Peyer's patch (tissue), 4 donors: ENCODE measurements at regions not wholly inside any gene's neighbourhood (a gene's known extent, or its start where the extent isn't known, plus 50 kb on each side); places are given as distances from the start of the nearest gene placed in this dataset.

Experiments
- DNase-seq, 3 donors: peaks; one replicate each; pipeline ENCODE4 v3.0.0-alpha.2; 2017 to 2019
- H3K27ac ChIP-seq, 4 donors: fragments of 200-600 bp; sonication (generic); one replicate each; pipeline ENCODE4 v1.5.1; 2016 to 2019
- H3K27me3 ChIP-seq, 2 donors: fragments of 200-600 bp; sonication (generic); one replicate each; pipeline ENCODE4 v1.5.1; 2019
- H3K36me3 ChIP-seq, 3 donors: fragments of 200-600 bp; sonication (generic); one replicate each; pipeline ENCODE4 v1.5.1; 2016 to 2019
- H3K4me1 ChIP-seq, 4 donors: fragments of 200-600 bp; sonication (generic); one replicate each; pipeline ENCODE4 v1.5.1; 2016 to 2019
- H3K4me3 ChIP-seq, 4 donors: fragments of 200-600 bp; sonication (generic); 1 replicate in 3 of 4; 2 replicates in 1 of 4; pipeline ENCODE4 v1.5.1; 2016 to 2019; ENCODE audit warnings: mild to moderate bottlenecking in 1 of 4
- H3K9me3 ChIP-seq, 4 donors: fragments of 200-600 bp; sonication (generic); one replicate each; pipeline ENCODE4 v1.5.1; 2016 to 2019; ENCODE audit warnings: mild to moderate bottlenecking in 1 of 4
- POLR2A ChIP-seq, 2 donors: fragments of 450-650 bp; IDR thresholded peaks; one replicate each; pipeline ENCODE4 v1.5.1; 2017; ENCODE audit warnings: antibody characterized with exemption in 2 of 2, mild to moderate bottlenecking in 2 of 2, moderate library complexity in 2 of 2
- TF ChIP-seq, protein P1 (sequence below), 6 experiments: fragments of 450-650 bp in 4 of 6; fragments of 200-600 bp in 2 of 6; sonication (generic) in 1 of 6; IDR thresholded peaks; one replicate each; pipeline ENCODE4 v1.5.1; 2017 to 2019; ENCODE audit warnings: antibody characterized with exemption in 6 of 6, mild to moderate bottlenecking in 3 of 6, moderate library complexity in 1 of 6

GRCh38 chr1:190578526-190578925 is 100.9 kb upstream of the BRINP3 start:
- no peaks in the 10 kb centered on the region for H3K9me3 ChIP-seq
- no peaks in the 10 kb centered on the region for H3K4me1 ChIP-seq
- H3K27me3 ChIP-seq = no peaks in the 10 kb centered on the region
- no peak for DNase-seq
- H3K4me3 ChIP-seq = peak overlapping the region in 2 of 4 donors; percentile 5 to 9
- H3K36me3 ChIP-seq = no peaks in the 10 kb centered on the region
- TF ChIP-seq, protein P1, sequence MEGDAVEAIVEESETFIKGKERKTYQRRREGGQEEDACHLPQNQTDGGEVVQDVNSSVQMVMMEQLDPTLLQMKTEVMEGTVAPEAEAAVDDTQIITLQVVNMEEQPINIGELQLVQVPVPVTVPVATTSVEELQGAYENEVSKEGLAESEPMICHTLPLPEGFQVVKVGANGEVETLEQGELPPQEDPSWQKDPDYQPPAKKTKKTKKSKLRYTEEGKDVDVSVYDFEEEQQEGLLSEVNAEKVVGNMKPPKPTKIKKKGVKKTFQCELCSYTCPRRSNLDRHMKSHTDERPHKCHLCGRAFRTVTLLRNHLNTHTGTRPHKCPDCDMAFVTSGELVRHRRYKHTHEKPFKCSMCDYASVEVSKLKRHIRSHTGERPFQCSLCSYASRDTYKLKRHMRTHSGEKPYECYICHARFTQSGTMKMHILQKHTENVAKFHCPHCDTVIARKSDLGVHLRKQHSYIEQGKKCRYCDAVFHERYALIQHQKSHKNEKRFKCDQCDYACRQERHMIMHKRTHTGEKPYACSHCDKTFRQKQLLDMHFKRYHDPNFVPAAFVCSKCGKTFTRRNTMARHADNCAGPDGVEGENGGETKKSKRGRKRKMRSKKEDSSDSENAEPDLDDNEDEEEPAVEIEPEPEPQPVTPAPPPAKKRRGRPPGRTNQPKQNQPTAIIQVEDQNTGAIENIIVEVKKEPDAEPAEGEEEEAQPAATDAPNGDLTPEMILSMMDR (IDR thresholded peaks at IDR 0.05) = no peak
- TF ChIP-seq POLR2A (IDR thresholded peaks at IDR 0.05) = no peak
- no peak overlapping the region for H3K27ac ChIP-seq

DNA sequence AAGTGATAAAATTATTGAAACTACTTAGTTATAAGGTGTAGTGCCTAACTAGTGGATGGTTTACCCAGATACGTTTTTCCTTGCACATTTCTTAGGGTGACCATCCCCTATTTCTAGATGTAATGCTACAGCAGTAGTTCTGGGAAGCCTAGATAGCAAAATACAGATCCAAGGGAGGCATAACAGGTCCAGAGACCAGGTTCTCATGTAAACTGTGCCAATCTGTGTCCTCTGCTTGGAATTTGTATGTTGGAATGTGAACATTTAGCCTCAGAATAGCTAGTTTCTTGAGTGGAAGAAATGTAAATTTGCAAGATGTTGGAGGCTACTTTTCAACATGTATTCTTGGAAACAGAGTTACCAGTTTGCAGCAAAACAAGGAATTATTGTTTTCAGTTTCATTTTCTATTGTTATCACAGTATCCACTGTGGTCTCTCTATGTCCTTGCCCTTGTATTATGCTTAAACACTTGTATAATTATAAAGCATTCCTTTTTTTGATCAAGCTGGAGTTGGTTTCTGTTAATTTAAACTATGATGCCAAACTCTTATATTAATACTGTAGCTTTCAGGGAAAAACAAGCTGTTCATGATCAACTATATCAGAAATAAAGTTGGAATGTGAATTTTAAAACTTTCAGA is 102.0 kb upstream of the BRINP3 start:
- H3K36me3 ChIP-seq = no peaks in the 10 kb centered on the region
- no peaks in the 10 kb centered on the region for H3K27me3 ChIP-seq
- H3K4me1 ChIP-seq = no peaks in the 10 kb centered on the region
- peak overlapping the region in 1 of 4 donors; percentile 25 for H3K4me3 ChIP-seq
- no peak overlapping the region for H3K27ac ChIP-seq
- TF ChIP-seq, protein P1 (IDR thresholded peaks at IDR 0.05) = no peak
- TF ChIP-seq POLR2A (IDR thresholded peaks at IDR 0.05) = no peak
- no peak for DNase-seq
- no peaks in the 10 kb centered on the region for H3K9me3 ChIP-seq

DNA sequence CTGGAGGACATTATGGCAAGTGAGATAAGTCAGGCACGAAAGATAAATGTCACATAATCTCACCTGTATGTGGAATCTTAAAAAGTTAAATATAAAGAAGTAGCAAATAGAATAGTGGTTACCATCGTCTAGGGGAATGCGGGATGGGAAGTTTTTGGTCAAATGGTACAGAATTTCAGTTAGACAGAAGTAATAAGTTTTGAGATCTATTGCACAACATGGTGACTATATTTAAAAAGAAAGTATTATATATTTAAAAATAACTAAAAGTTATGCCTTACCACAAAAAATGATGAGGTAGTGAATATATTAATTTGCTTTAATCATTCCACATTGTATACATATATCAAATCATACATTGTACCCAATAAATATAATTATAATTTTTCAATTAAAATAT is 106.2 kb upstream of the BRINP3 start:
- H3K27ac ChIP-seq = no peak overlapping the region
- no peaks in the 10 kb centered on the region for H3K27me3 ChIP-seq
- no peaks in the 10 kb centered on the region for H3K36me3 ChIP-seq
- no peaks in the 10 kb centered on the region for H3K4me1 ChIP-seq
- H3K4me3 ChIP-seq = no peak overlapping the region
- no peaks in the 10 kb centered on the region for H3K9me3 ChIP-seq
- no peak for TF ChIP-seq POLR2A (IDR thresholded peaks at IDR 0.05)
- TF ChIP-seq, protein P1 (IDR thresholded peaks at IDR 0.05) = no peak
- no peak for DNase-seq

DNA sequence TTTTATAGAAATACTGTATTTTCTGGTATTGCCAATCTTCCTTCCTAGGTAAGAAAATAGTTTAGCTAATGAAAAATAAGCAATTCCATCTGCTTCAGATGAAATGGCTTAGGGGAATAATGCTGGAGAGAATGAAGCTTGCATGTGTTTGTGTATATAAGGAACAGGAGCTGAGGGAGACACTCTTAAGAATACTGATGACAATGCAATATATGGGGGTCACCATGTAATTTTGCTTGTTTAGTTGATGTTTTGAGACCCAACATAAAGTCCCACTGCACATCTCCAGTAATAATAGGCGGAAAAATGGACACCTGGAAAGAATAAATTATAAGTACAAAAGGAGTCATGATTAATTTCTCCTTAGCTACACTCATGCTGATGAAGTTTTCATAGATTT is 110.8 kb upstream of the BRINP3 start:
- Histone ChIP-seq H3K4me3 (no peak overlapping the region), H3K36me3 (no peaks in the 10 kb centered on the region), H3K9me3 (no peaks in the 10 kb centered on the region), H3K27ac (no peak overlapping the region), H3K27me3 (no peaks in the 10 kb centered on the region), H3K4me1 (no peaks in the 10 kb centered on the region)
- no peak for DNase-seq
- TF ChIP-seq, protein P1 (IDR thresholded peaks at IDR 0.05) = no peak
- TF ChIP-seq POLR2A (IDR thresholded peaks at IDR 0.05) = no peak

DNA sequence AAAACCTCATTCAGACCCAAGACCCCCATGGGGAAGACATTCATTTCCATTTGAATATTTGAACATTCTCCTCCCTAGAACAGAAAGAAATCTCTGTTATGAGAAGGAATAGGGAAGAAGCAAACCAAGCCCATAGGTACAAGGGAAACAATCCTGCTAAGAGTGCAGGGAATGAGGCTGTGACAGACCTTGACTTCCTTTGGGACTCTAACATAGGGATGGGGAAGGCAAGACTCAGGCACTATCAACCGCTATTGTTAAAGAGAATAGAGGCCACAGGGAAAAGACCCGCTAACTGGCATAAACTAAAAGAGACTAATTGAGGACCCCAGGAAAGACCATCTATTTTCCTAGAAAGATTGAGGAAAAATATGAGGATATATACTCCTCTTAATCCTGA is 117.8 kb upstream of the BRINP3 start:
- Histone ChIP-seq H3K9me3 (no peaks in the 10 kb centered on the region), H3K27me3 (no peaks in the 10 kb centered on the region), H3K36me3 (no peaks in the 10 kb centered on the region), H3K4me3 (no peak overlapping the region), H3K4me1 (peaks cover 0 to 12% (median 0%) of the 10 kb centered on the region in 4 donors), H3K27ac (no peak overlapping the region)
- no peak for DNase-seq
- no peak for TF ChIP-seq POLR2A (IDR thresholded peaks at IDR 0.05)
- TF ChIP-seq, protein P1 (IDR thresholded peaks at IDR 0.05) = no peak

DNA sequence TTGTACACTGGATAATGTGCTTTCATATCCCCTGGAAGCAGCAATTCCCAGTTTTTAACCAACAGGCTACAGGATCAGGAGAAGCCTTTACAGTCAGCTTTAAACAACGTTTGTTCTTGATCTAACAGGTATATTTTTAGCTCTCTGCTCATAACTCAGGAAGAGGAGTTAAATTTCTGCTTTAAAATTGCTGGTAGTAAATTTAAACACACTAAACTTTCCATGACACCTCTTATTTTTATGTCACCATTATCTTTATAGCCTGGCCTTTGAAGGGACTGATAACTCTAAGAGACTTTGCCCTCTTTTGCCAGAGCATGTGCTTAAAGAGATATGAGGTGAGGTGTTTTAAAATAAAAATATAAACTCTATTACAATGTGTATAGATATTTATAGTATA is 119.6 kb upstream of the BRINP3 start:
- Histone ChIP-seq H3K27ac (peak overlapping the region in 2 of 4 donors; percentile 48 to 52), H3K9me3 (no peaks in the 10 kb centered on the region), H3K4me1 (peaks cover 0 to 12% (median 0%) of the 10 kb centered on the region in 4 donors), H3K36me3 (no peaks in the 10 kb centered on the region), H3K27me3 (no peaks in the 10 kb centered on the region), H3K4me3 (no peak overlapping the region)
- DNase-seq = no peak
- TF ChIP-seq, protein P1 (IDR thresholded peaks at IDR 0.05) = no peak
- TF ChIP-seq POLR2A (IDR thresholded peaks at IDR 0.05) = no peak
